HL-60/S4 (cell line): ENCODE measurements at regions not wholly inside any gene's neighbourhood (a gene's known extent, or its start where the extent isn't known, plus 50 kb on each side); places are given as distances from the start of the nearest gene placed in this dataset.

ENCODE experiments used
- in situ Hi-C: fragments of 300-500 bp; cut with MboI; formaldehyde crosslinking; loops from 2 replicates; pipeline ENCODE4 v1.14.3; 2022; ENCODE audit warnings: low sequenced_read_pairs

DNA sequence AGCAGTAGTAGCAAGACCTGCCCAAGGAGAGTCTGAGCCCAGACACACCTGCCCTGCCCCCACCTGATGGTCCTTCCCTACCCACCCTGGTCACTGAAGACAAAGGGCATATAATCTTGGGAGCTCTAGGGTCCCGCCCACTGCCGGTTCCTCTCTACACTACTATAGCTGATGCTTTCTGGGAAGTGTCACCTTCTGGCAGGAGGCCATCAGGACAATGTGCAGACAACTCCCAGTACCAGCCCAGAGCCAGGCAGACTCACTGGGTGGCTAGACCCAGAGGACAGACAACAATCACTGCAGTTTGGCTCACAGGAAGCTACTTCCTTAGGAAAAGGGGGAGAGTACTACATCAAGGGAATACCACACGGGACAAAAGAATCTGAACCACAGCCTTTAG lies 312.7 kb downstream of the SPRY1 start:
- in situ Hi-C loops: no loop called here

DNA sequence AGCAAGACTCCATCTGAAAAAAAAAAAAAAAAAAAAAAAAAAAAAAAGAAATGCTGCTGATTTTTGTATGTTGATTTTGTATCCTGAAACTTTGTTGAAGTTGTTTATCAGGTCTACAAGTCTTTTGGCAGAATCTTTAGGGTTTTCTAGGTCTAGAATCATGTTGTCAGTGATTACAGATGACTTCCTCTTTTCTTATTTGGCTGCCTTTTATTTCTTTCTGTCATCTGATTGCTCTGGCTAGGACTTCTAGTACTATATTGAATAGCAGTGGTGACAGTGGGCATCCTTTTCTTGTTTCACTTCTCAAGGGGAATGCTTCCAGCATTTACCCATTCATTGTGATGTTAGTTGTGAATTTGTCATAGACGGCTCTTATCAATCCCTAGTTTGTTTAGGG lies 334.4 kb downstream of the SPRY1 start:
- in situ Hi-C loops: no loop called here

DNA sequence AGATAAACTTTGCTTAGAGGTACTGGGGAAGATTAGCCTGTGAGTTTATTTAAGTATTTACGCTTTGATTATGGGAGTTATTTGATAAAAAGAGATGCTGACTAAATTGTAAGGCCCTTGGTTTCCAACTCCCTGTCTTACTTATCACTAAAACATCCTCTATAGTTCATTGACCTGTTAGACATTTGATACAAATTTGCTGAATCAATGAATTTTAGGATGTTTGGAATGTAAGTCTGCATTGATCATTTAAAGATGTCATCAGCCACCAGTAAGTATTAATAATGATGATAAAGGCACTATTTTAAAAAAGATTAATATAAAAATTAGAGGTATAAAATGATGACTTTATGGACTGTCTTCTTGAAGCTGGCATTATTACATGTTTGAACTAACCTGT lies 340.6 kb downstream of the SPRY1 start:
- in situ Hi-C loops: no loop called here

DNA sequence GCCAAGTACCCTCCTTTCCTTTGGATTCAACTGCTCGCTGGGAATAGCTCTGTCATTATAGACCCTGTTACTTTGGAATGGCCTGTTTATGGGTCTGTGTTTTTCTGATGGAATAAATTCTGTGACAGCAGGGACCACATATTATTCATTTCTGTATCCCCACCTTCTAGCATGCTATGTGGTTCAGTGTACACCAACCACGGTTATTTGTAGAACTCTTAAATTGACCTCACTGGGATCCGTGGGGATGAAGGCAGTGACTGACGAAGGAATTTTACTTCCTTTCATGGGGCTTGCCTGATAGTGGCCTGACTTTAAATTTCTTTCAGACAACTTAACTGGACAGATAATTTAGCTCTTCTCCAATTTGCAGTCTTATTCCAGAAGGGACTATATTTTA lies 343.2 kb downstream of the SPRY1 start:
- in situ Hi-C loops: no loop called here

DNA sequence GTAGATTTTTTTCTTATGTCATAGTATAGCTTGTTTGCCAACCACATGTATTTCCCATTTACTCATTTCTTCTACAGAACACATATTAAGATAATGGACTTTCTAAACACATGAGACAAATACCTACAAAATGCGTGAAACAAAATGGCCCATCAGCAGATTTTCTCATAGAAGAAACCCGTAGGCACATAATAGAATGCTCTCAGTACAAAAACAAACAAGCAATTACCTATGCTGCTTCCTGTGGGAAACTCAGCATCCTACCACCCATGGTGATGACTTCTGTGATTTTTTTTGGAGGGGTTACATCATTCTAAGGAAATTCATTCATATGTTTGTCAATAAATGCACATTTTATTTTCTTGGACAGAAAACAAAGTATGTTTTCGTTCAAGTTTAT lies 343.6 kb downstream of the SPRY1 start:
- in situ Hi-C loops: no loop called here

- in situ Hi-C loops: no loop called here
Observed at GRCh38 chr4:123741906-123742305, 345.3 kb downstream of the SPRY1 start.

DNA sequence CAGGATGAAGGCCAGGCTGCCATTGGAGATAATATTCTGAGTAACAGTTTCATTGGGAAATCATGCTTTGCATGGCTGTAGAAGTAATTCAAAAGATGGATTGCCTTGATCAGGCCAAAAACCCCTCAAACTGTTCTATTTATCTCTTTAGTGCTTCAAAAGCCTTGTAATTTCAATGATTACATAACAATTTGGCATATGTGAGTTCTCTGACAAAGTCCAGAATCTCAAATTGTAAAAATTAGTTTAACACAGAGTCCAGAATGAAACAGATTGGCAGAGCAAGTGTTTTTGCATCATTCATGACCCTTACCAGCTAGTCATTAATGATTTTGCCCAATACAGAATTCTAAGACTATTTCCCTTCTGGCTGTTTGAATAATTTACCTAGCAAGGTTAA lies 347.3 kb downstream of the SPRY1 start:
- in situ Hi-C loops: no loop called here

DNA sequence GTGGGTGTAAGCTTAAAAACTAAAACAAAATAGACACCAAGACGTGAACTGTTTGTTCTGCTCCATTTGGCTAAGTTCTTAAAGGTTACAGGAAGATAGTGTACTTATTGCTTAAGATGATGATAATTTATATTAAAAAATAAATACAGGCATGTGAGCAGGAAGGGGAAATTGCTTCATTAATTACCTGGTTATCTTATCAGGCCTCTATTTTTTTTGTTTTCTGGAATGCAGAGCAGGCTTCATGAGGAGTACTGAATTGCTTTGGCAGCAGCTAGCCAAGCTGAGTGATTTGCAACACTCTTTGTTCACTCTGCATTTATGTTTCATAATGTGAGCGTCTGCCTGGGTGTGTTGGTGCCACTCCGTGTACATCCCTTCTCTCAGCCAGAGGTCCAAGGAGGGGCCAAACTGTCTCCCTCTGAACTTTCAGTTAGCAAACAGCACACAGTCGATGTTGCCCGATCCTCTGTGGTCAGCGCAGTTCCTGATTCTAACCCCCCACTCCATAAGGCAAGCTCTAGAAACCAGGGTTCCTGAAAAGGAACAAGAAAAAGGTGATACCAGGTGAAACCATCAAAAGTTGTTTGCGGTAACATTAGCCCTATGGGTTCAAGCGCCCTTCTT lies 348.2 kb downstream of the SPRY1 start:
- in situ Hi-C loops: no loop called here

DNA sequence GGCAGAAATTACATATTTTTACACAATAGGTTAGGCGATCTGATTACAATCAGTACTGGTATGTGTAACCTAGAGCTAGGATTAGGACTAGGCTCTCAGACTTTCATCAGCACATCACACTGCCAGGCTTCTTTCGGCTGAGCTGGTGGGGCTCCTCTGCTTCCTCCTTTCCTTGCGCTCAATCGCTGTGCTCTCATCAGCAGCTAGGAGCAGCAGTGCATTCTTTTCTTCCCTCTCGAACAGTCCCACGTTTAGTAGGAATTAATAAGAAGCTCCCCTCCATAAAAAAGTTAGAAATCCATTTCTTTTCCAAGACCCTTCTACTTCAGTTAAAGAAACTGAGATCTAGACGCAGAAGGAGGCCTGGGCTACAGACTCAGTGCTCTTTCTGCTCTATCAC lies 350.4 kb downstream of the SPRY1 start:
- in situ Hi-C loops: no loop called here

DNA sequence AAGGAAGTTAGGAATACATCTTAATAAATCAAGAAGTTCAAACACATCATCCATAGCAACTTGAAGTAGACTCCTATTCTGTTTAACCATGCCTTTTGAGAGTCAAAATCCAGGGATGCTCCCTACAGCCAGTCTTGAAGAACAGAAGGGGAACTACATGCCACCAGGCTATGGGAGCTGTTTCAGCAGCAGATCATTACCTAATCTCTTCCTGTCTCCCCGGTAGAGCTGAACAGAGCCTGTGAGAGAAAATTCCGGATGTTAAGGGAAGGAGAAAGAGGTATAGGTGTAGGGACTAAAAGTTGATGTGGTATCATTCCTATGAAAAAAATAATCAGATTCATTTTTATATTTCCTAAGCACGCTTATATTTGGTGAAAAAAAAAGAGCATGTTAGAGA lies 352.2 kb downstream of the SPRY1 start:
- in situ Hi-C loops: no loop called here

DNA sequence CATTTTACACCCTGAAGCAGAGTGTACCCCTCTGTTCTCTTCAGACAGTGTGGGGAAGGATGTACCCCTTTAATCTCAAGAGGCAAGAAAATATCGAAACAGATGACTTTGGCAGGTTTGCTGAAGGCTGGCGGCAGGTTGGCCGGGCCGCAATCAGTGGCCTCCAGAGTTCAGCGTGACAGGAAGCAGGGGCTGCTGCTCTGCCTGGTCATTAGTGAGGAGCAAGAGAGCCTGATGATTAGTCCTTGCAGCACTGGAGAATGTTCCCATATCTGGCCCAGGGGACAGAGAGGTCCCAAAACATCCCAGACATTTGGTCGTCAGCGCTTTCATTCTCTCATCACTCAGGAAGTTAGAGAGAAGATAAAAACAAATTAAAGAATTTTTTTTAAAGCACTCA lies 352.8 kb downstream of the SPRY1 start:
- in situ Hi-C loops: no loop called here

- in situ Hi-C loops: no loop called here
Observed at GRCh38 chr4:123750044-123750443, 353.4 kb downstream of the SPRY1 start.

- in situ Hi-C loops: no loop called here
Observed at GRCh38 chr4:123755655-123756054, 359.1 kb downstream of the SPRY1 start.

DNA sequence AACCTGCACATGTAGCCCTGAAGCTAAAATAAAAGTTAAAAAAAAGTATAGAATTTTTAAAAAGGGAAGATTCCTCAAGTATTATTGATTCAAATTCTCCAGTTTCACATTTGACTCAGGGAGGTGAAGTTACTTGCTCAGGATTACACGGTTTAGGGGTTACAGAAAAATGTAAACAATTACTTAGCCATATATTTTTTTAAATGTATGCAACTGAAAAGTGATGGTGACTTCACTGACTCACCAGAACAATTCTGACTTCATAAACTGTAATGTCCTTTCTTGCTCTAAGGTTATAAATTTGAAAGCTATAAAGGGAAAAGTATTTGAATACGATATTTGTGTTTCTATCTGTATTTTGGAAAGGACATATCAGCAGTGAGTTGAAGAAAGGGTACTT lies 371.2 kb downstream of the SPRY1 start:
- in situ Hi-C loops: no loop called here

GRCh38 chr4:123770884-123771283 lies 374.3 kb downstream of the SPRY1 start:
- in situ Hi-C loops: no loop called here

DNA sequence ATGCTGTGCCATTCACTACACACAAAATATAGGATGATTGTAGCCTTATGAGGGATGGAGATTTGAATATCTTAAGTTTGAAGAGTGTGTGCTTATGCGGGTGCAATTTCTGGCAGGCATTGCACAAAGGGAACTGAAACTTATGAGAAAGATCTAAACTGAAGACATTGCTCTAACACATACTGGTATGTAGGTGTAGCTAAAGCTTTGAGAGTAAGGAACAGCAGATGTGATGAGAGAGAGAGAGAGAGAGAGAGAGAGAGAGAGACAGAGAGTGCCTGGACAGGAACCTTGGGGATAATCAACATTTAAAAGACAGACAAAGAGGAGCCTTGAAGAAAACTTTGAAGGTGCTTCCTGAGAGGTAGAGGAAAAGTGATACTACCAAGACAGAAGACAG lies 379.7 kb downstream of the SPRY1 start:
- in situ Hi-C loops: no loop called here

- in situ Hi-C loops: no loop called here
Observed at GRCh38 chr4:123777373-123777772, 380.8 kb downstream of the SPRY1 start.

DNA sequence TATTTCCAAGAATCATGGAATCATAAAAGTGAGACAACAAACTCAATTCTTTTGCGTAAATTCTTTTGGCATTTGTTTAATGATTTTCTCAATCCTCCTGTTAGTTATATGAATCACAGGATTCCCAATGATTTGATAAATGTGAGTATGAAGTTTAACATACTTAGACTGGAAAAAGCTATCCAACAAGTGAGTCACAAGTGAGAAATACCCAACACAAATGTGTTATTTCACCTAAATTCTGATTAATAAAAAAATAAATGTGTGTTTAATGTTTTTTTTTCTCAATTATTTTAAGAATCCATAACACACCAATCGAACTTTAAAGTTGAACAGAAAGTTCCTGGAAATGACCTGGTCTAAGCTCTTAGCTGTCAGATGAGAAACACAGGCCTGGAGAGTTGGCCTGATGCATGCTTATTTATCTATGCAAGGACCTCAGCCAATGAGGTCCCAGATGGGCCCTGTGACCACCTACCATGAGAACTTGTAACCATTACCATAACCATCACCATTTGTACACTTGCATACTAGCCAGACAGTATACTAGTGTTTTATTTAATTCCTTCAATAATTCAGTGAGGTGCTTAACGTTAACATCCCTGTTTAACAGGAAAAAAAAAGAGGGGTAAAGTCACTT lies 386.7 kb downstream of the SPRY1 start:
- in situ Hi-C loops: no loop called here

- in situ Hi-C loops: no loop called here
Observed at GRCh38 chr4:123783921-123784320, 387.3 kb downstream of the SPRY1 start.

DNA sequence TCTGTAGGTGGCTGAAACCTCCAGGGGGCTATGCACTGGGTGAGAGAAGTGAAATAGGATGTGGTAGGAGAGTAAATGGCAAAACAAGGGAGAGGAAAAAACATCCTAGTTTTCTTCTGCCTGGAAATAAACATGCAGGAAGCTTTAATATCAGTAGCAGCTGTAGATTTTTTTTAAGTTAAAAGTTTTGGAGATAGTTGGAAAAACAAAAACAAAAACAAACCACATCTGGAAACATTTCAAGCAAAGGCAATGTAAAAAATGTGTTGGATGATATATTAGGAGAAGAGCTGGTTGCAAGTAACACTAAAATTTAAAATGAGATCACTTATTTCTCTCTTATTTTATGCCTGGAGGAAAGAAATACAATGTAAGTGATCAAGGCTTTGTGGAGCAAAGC lies 388.0 kb downstream of the SPRY1 start:
- in situ Hi-C loops: no loop called here

- in situ Hi-C loops: no loop called here
Observed at GRCh38 chr4:123785538-123785937, 388.9 kb downstream of the SPRY1 start.

- in situ Hi-C loops: no loop called here
Observed at GRCh38 chr4:123786163-123786915, 389.7 kb downstream of the SPRY1 start.
